IMR-90 (cell line): ENCODE measurements at regions not wholly inside any gene's neighbourhood (a gene's known extent, or its start where the extent isn't known, plus 50 kb on each side); places are given as distances from the start of the nearest gene placed in this dataset.

Experiments
- ATAC-seq: fragments of 200-7000 bp; cut with Tn5 transposase; 2 replicates; pipeline ENCODE4 v1.9.1; 2020; ENCODE audit warnings: low read depth, mild to moderate bottlenecking, moderate library complexity
- BruUV-seq: library from RNA; stranded (reverse); fragments of 400-500 nt; replicated peaks from 2 replicates; lab custom pipeline; 2021; lab: Mats Ljungman, UMichigan
- CTCF ChIA-PET: fragments of 300-600 bp; formaldehyde crosslinking; extraction: SDS; loops from one replicate; lab custom pipeline; 2021; ENCODE audit warnings: antibody characterized with exemption; lab: Yijun Ruan, JAX
- POLR2A ChIA-PET: fragments of 300-600 bp; sonication (Branson Sonifier 250); formaldehyde crosslinking; loops from one replicate; lab custom pipeline; 2022; ENCODE audit warnings: antibody characterized with exemption; ENCODE audit not compliant: unreplicated experiment; lab: Charles Lee
- DNase-seq: peaks from one replicate; pipeline ENCODE4 v3.0.0; 2013
- H2AFZ ChIP-seq: replicated peaks from 2 replicates; pipeline ENCODE3; 2013; ENCODE audit warnings: low read length, mild to moderate bottlenecking; ENCODE audit not compliant: poor library complexity
- H2AK5ac ChIP-seq: 2 replicates; pipeline ENCODE4 v1.6.1; 2013; ENCODE audit warnings: low read depth, low read length, inconsistent platforms
- H2AK9ac ChIP-seq: replicated peaks from 2 replicates; pipeline ENCODE3; 2013; ENCODE audit warnings: mild to moderate bottlenecking, low read depth, low read length, moderate library complexity; ENCODE audit not compliant: poor library complexity
- H2BK120ac ChIP-seq: 2 replicates; pipeline ENCODE4 v1.6.1; 2013; ENCODE audit warnings: low read depth, low read length, inconsistent platforms
- H2BK15ac ChIP-seq: 3 replicates; pipeline ENCODE4 v1.6.1; 2013; ENCODE audit warnings: low read depth, low read length, inconsistent platforms
- H2BK20ac ChIP-seq: 2 replicates; pipeline ENCODE4 v1.6.1; 2013; ENCODE audit warnings: low read depth, mild to moderate bottlenecking, inconsistent platforms, low read length, moderate library complexity
- H2BK5ac ChIP-seq: 2 replicates; pipeline ENCODE4 v1.6.1; 2013; ENCODE audit warnings: mild to moderate bottlenecking, low read depth, low read length, inconsistent platforms; ENCODE audit not compliant: poor library complexity, severe bottlenecking
- H3K14ac ChIP-seq: replicated peaks from 2 replicates; pipeline ENCODE4 v1.6.1; 2013; ENCODE audit warnings: low read depth, low read length, inconsistent platforms
- H3K18ac ChIP-seq: 2 replicates; pipeline ENCODE4 v1.6.1; 2013; ENCODE audit warnings: low read depth, low read length, control low read depth
- H3K23ac ChIP-seq: 2 replicates; pipeline ENCODE4 v1.6.1; 2013; ENCODE audit warnings: low read depth, low read length, inconsistent platforms
- H3K27ac ChIP-seq: 2 replicates; pipeline ENCODE4 v1.5.1; 2013; ENCODE audit warnings: mild to moderate bottlenecking, control low read depth, low read length; ENCODE audit not compliant: insufficient read depth
- H3K27me3 ChIP-seq: 2 replicates; pipeline ENCODE4 v1.6.1; 2013; ENCODE audit warnings: low read length; ENCODE audit not compliant: control insufficient read depth, insufficient read depth
- H3K36me3 ChIP-seq: 2 replicates; pipeline ENCODE4 v1.6.1; 2013; ENCODE audit warnings: low read length, mixed read lengths; ENCODE audit not compliant: control insufficient read depth, insufficient read depth
- H3K4ac ChIP-seq: 2 replicates; pipeline ENCODE4 v1.6.1; 2013; ENCODE audit warnings: low read depth, low read length, inconsistent platforms
- H3K4me1 ChIP-seq: 2 replicates; pipeline ENCODE4 v1.6.1; 2013; ENCODE audit warnings: low read length, mixed read lengths; ENCODE audit not compliant: control insufficient read depth, insufficient read depth
- H3K4me2 ChIP-seq: 2 replicates; pipeline ENCODE4 v1.6.1; 2013; ENCODE audit warnings: low read depth, mild to moderate bottlenecking, control low read depth, low read length, moderate library complexity
- H3K4me3 ChIP-seq: 2 replicates; pipeline ENCODE4 v1.5.1; 2013; ENCODE audit warnings: low read depth, mild to moderate bottlenecking, control low read depth, low read length, moderate library complexity; ENCODE audit not compliant: insufficient read depth
- H3K56ac ChIP-seq: 2 replicates; pipeline ENCODE4 v1.6.1; 2013; ENCODE audit warnings: low read length, inconsistent platforms; ENCODE audit not compliant: insufficient read depth; ENCODE audit errors: extremely low read depth
- H3K79me1 ChIP-seq, 2 experiments: 2 replicates each; pipeline ENCODE4 v1.6.1; 2013; ENCODE audit warnings: low read length in 2 of 2, inconsistent platforms in 1 of 2, low read depth in 1 of 2
- H3K9ac ChIP-seq: 2 replicates; pipeline ENCODE4 v1.6.1; 2013; ENCODE audit warnings: low read depth, low read length, control low read depth
- H3K9me1 ChIP-seq: 2 replicates; pipeline ENCODE4 v1.6.1; 2013; ENCODE audit warnings: low read length, inconsistent platforms; ENCODE audit not compliant: insufficient read depth
- H3K9me3 ChIP-seq: 2 replicates; pipeline ENCODE4 v1.6.1; 2013; ENCODE audit warnings: low read length; ENCODE audit not compliant: control insufficient read depth, insufficient read depth
- H4K20me1 ChIP-seq: 2 replicates; pipeline ENCODE4 v1.6.1; 2013; ENCODE audit warnings: low read length, inconsistent platforms; ENCODE audit not compliant: insufficient read depth
- H4K5ac ChIP-seq: 2 replicates; pipeline ENCODE4 v1.6.1; 2013; ENCODE audit warnings: mild to moderate bottlenecking, low read depth, low read length, control low read depth
- H4K8ac ChIP-seq, 2 experiments: 2 replicates each; pipeline ENCODE4 v1.6.1; 2013; ENCODE audit warnings: low read depth in 2 of 2, low read length in 2 of 2, control low read depth in 1 of 2, inconsistent platforms in 1 of 2
- H4K91ac ChIP-seq: 2 replicates; pipeline ENCODE4 v1.6.1; 2013; ENCODE audit warnings: low read depth, low read length, inconsistent platforms; ENCODE audit not compliant: insufficient read depth
- CEBPB ChIP-seq: IDR thresholded peaks from 2 replicates; pipeline ENCODE4 v1.6.1; 2012; ENCODE audit warnings: low read depth, low read length, improper control_type of control experiment
- CHD1 ChIP-seq: IDR thresholded peaks from 2 replicates; pipeline ENCODE4 v1.6.1; 2012; ENCODE audit warnings: low read depth, low read length, improper control_type of control experiment
- FOS ChIP-seq: fragments of 150-350 bp; IDR thresholded peaks from 2 replicates; pipeline ENCODE4 v1.6.1; 2016; ENCODE audit warnings: low read depth, low read length
- MAFK ChIP-seq: IDR thresholded peaks from 2 replicates; pipeline ENCODE4 v1.6.1; 2012; ENCODE audit warnings: low read depth, low read length, improper control_type of control experiment
- MXI1 ChIP-seq: IDR thresholded peaks from 2 replicates; pipeline ENCODE4 v1.6.1; 2012; ENCODE audit warnings: low read depth, mild to moderate bottlenecking, low read length, moderate library complexity, borderline replicate concordance
- NFE2L2 ChIP-seq: fragments of 150-350 bp; IDR thresholded peaks from 2 replicates; pipeline ENCODE4 v1.6.1; 2016; ENCODE audit warnings: low read depth, mild to moderate bottlenecking, low read length
- RCOR1 ChIP-seq: IDR thresholded peaks from 2 replicates; pipeline ENCODE4 v1.6.1; 2012; ENCODE audit warnings: mild to moderate bottlenecking, low read length, improper control_type of control experiment; ENCODE audit not compliant: insufficient replicate concordance
- SMC3 ChIP-seq: fragments of 150-350 bp; IDR thresholded peaks from 2 replicates; pipeline ENCODE4 v1.6.1; 2016; ENCODE audit warnings: low read depth, mild to moderate bottlenecking, antibody characterized with exemption, low read length, moderate library complexity
- dilution Hi-C: fragments of 300-500 bp; cut with HindIII; formaldehyde crosslinking; loops from one replicate; pipeline ENCODE4 v1.14.3; 2018; ENCODE audit warnings: low sequenced_read_pairs; ENCODE audit not compliant: unreplicated experiment
- in situ Hi-C: fragments of 300-500 bp; cut with MboI; formaldehyde crosslinking; loops from 3 replicates; pipeline ENCODE4 v1.14.3; 2019; ENCODE audit warnings: low sequenced_read_pairs, inconsistent platforms, mixed read lengths
- intact Hi-C: fragments of 100-400 bp; cut with micrococcal nuclease; formaldehyde crosslinking; loops from 2 replicates; pipeline ENCODE4 v1.10.0; 2022
- TF ChIP-seq, protein P1 (sequence below): conservative IDR thresholded peaks from 2 replicates; pipeline ENCODE4 v1.5.1; 2012; ENCODE audit warnings: mild to moderate bottlenecking, low read depth, low read length, improper control_type of control experiment

DNA sequence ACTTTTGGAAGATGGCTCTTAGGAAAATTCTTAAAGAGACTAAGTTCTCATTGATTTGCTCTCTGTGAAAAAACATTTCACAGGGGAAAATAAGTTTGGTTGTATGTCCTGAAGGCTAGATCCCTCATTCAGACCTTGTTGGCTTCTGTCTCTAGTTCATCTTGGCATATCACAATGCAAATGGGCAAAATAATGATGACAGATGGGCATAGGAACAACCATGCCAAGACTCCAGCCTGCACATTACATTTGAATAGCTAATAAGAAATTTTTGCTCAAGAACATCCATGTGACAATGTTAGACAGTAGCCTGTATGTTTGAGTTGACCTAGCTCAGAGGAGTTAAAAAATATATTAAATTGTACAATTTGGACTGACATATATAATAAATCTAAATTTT, 292.9 kb downstream of the PLA2G4A start:
- dilution Hi-C loops (no loop called here), in situ Hi-C loops (no loop called here), intact Hi-C loops (no loop called here)
- TF ChIP-seq MAFK, result no peak
- TF ChIP-seq, protein P1, sequence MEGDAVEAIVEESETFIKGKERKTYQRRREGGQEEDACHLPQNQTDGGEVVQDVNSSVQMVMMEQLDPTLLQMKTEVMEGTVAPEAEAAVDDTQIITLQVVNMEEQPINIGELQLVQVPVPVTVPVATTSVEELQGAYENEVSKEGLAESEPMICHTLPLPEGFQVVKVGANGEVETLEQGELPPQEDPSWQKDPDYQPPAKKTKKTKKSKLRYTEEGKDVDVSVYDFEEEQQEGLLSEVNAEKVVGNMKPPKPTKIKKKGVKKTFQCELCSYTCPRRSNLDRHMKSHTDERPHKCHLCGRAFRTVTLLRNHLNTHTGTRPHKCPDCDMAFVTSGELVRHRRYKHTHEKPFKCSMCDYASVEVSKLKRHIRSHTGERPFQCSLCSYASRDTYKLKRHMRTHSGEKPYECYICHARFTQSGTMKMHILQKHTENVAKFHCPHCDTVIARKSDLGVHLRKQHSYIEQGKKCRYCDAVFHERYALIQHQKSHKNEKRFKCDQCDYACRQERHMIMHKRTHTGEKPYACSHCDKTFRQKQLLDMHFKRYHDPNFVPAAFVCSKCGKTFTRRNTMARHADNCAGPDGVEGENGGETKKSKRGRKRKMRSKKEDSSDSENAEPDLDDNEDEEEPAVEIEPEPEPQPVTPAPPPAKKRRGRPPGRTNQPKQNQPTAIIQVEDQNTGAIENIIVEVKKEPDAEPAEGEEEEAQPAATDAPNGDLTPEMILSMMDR, result no peak
- no peak for TF ChIP-seq CHD1
- TF ChIP-seq RCOR1, result no peak
- TF ChIP-seq FOS, result no peak
- TF ChIP-seq CEBPB, result no peak
- TF ChIP-seq NFE2L2, result no peak
- TF ChIP-seq SMC3, result no peak
- TF ChIP-seq MXI1, result no peak
- Histone ChIP-seq H4K20me1 (no peaks in the 10 kb centered on the region), H3K14ac (no peak overlapping the region), H2AFZ (no peak overlapping the region), H3K27ac (no peak overlapping the region), H4K91ac (no peak overlapping the region), H3K4ac (no peak overlapping the region), H2BK15ac (no peak overlapping the region), H2BK20ac (no peak overlapping the region), H4K5ac (no peak overlapping the region), H3K36me3 (no peaks in the 10 kb centered on the region), H3K23ac (no peak overlapping the region), H3K9me3 (no peaks in the 10 kb centered on the region), H3K27me3 (no peaks in the 10 kb centered on the region), H3K4me3 (no peak overlapping the region), H3K9me1 (no peaks in the 10 kb centered on the region), H3K4me2 (no peak overlapping the region), H3K56ac (no peak overlapping the region), H3K18ac (no peak overlapping the region), H3K9ac (no peak overlapping the region), H2AK5ac (no peak overlapping the region), H2BK120ac (no peak overlapping the region), H3K79me1 (no peaks in the 10 kb centered on the region), H3K4me1 (no peaks in the 10 kb centered on the region), H2AK9ac (no peak overlapping the region), H2BK5ac (no peak overlapping the region), H4K8ac (no peak overlapping the region)
- ChIA-PET POLR2A (no interaction called here), CTCF (no interaction called here)
- no peak for DNase-seq
- no TSS peak for BruUV-seq
- ATAC-seq, result no peak
